ENCODE measurements at regions not wholly inside any gene's neighbourhood (a gene's known extent, or its start where the extent isn't known, plus 50 kb on each side); places are given as distances from the start of the nearest gene placed in this dataset.

- TF ChIP-seq, protein P1, sequence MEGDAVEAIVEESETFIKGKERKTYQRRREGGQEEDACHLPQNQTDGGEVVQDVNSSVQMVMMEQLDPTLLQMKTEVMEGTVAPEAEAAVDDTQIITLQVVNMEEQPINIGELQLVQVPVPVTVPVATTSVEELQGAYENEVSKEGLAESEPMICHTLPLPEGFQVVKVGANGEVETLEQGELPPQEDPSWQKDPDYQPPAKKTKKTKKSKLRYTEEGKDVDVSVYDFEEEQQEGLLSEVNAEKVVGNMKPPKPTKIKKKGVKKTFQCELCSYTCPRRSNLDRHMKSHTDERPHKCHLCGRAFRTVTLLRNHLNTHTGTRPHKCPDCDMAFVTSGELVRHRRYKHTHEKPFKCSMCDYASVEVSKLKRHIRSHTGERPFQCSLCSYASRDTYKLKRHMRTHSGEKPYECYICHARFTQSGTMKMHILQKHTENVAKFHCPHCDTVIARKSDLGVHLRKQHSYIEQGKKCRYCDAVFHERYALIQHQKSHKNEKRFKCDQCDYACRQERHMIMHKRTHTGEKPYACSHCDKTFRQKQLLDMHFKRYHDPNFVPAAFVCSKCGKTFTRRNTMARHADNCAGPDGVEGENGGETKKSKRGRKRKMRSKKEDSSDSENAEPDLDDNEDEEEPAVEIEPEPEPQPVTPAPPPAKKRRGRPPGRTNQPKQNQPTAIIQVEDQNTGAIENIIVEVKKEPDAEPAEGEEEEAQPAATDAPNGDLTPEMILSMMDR (IDR thresholded peaks at IDR 0.05; ENCODE audit: low read length): no peak
- no peak for TF ChIP-seq EZH2 (optimal IDR thresholded peaks at IDR 0.05; ENCODE audit: low read depth, low read length)
- TF ChIP-seq EZH2phosphoT487 (IDR thresholded peaks at IDR 0.05; ENCODE audit: low read length): no peak
These were observed 51.3 kb upstream of the LEF1 start for GRCh38 chr4:108219998-108220397.

Measured in MM.1S (cell line).